Spleen (tissue), 7 donors: ENCODE measurements at regions not wholly inside any gene's neighbourhood (a gene's known extent, or its start where the extent isn't known, plus 50 kb on each side); places are given as distances from the start of the nearest gene placed in this dataset.

ENCODE experiments used
- CTCF ChIP-seq, 11 experiments: fragments of 200-600 bp in 7 of 11; fragments of 450-650 bp in 4 of 11; sonication (generic) in 4 of 11; IDR thresholded peaks in 8 of 11; conservative IDR thresholded peaks in 3 of 11; 1 replicate in 7 of 11; 2 replicates in 4 of 11; pipeline versions ENCODE4 v1.4.0 to v1.8.0; 2016 to 2021; ENCODE audit warnings: antibody characterized with exemption in 11 of 11, inconsistent platforms in 4 of 11, mild to moderate bottlenecking in 1 of 11
- POLR2AphosphoS5 ChIP-seq, 3 donors: sonication (generic); formaldehyde crosslinking; IDR thresholded peaks; one replicate each; pipeline ENCODE4 v1.5.1; 2017; ENCODE audit warnings: antibody characterized with exemption in 3 of 3
- donor health status: DM: no; HTN: no; CAD: no; lungs with moderate emphysema.
- donor health status: DM: no; HTN: no; CAD: no.
- donor health status: DM: no; HTN: no; CAD: no.

GRCh38 chr6:81238390-81238789 lies 514.1 kb downstream of the TENT5A start:
- TF ChIP-seq CTCF (IDR thresholded peaks at IDR 0.05 in 8 of 11, conservative IDR thresholded peaks at IDR 0.05 in 3 of 11) (no peak), POLR2AphosphoS5 (IDR thresholded peaks at IDR 0.05) (no peak)
